HCT116 (cell line): ENCODE measurements at regions not wholly inside any gene's neighbourhood (a gene's known extent, or its start where the extent isn't known, plus 50 kb on each side); places are given as distances from the start of the nearest gene placed in this dataset.

Experiments
- ATAC-seq: fragments of 200-7000 bp; cut with Tn5 transposase; 2 replicates; pipeline ENCODE4 v1.9.1; 2020; ENCODE audit warnings: mild to moderate bottlenecking, moderate library complexity
- BruUV-seq: library from RNA; stranded (reverse); fragments of 400-500 nt; replicated peaks from 2 replicates; lab custom pipeline; 2021; lab: Mats Ljungman, UMichigan
- CTCF ChIA-PET: fragments of 300-600 bp; sonication (Branson Sonifier 250); formaldehyde crosslinking; loops from one replicate; lab custom pipeline; 2021; ENCODE audit warnings: antibody characterized with exemption; lab: Charles Lee
- POLR2A ChIA-PET: fragments of 300-600, 350-600 bp; sonication (Branson Sonifier 250); formaldehyde crosslinking; loops from one replicate; lab custom pipeline; 2021; ENCODE audit warnings: antibody characterized with exemption; lab: Charles Lee
- RAD21 ChIA-PET, 2 experiments: fragments of 300-600 bp; sonication (Branson Sonifier 250); formaldehyde crosslinking; loops; one replicate each; lab custom pipeline; 2023; ENCODE audit warnings: low total read pairs in 2 of 2; ENCODE audit not compliant: uncharacterized antibody in 2 of 2, unreplicated experiment in 2 of 2, low non-redundant PET in 1 of 2; lab: Charles Lee
- DNase-seq: peaks from one replicate; pipeline ENCODE4 v3.0.0-alpha.2; 2010; ENCODE audit warnings: low read depth, low spot score
- H2AFZ ChIP-seq: fragments of 200-600 bp; shearing (Covaris generic), sonication (generic); 2 replicates; pipeline ENCODE4 v1.6.1; 2017; ENCODE audit warnings: low read depth, mixed run types, mixed read lengths, antibody characterized with exemption, low read length; ENCODE audit not compliant: poor library complexity, severe bottlenecking
- H3K27ac ChIP-seq: 2 replicates; pipeline ENCODE4 v1.5.1; 2012; ENCODE audit warnings: low read depth, low read length
- H3K27me3 ChIP-seq: fragments of 200-600 bp; sonication (generic); 2 replicates; pipeline ENCODE4 v1.6.1; 2016; ENCODE audit warnings: mixed run types, low read length, mixed read lengths; ENCODE audit not compliant: insufficient read depth
- H3K36me3 ChIP-seq, 2 experiments: fragments of 200-500 bp in 1 of 2; fragments of 200-600 bp in 1 of 2; sonication (Bioruptor generic) in 1 of 2; sonication (generic) in 1 of 2; 2 replicates each; pipeline versions ENCODE4 v1.5.1 to v1.6.1; 2014 to 2016; ENCODE audit warnings: low read length in 2 of 2, inconsistent platforms in 1 of 2, mixed read lengths in 1 of 2, mixed run types in 1 of 2; ENCODE audit not compliant: insufficient read depth in 2 of 2, control insufficient read depth in 1 of 2
- H3K4me1 ChIP-seq, 2 experiments: fragments of 200-600 bp in 1 of 2; sonication (generic) in 1 of 2; 2 replicates each; pipeline versions ENCODE4 v1.5.1 to v1.6.1; 2012 to 2017; ENCODE audit warnings: low read length in 2 of 2, inconsistent platforms in 1 of 2, mild to moderate bottlenecking in 1 of 2, mixed read lengths in 1 of 2, mixed run types in 1 of 2, moderate library complexity in 1 of 2; ENCODE audit not compliant: insufficient read depth in 2 of 2, control insufficient read depth in 1 of 2
- H3K4me2 ChIP-seq: fragments of 200-600 bp; sonication (generic); 2 replicates; pipeline ENCODE4 v1.6.1; 2017; ENCODE audit warnings: mixed run types, low read length, mixed read lengths
- H3K4me3 ChIP-seq, 2 experiments: fragments of 200-600 bp in 1 of 2; sonication (generic) in 1 of 2; replicated peaks in 1 of 2; 2 replicates each; pipeline ENCODE4 v1.5.1; 2011 to 2016; ENCODE audit warnings: low read length in 2 of 2, control low read depth in 1 of 2, low read depth in 1 of 2, mild to moderate bottlenecking in 1 of 2, mixed read lengths in 1 of 2, mixed run types in 1 of 2
- H3K79me2 ChIP-seq: fragments of 200-600 bp; sonication (generic); 2 replicates; pipeline ENCODE4 v1.6.1; 2017; ENCODE audit warnings: mild to moderate bottlenecking, mixed run types, low read length, moderate library complexity, mixed read lengths; ENCODE audit not compliant: insufficient read depth
- H3K9ac ChIP-seq: fragments of 200-600 bp; sonication (generic); 2 replicates; pipeline ENCODE4 v1.6.1; 2016; ENCODE audit warnings: low read length, mixed read lengths
- H3K9me2 ChIP-seq: fragments of 200-600 bp; sonication (generic), shearing (Covaris generic); 2 replicates; pipeline ENCODE4 v1.6.1; 2017; ENCODE audit warnings: mixed run types, mild to moderate bottlenecking, moderate library complexity; ENCODE audit not compliant: insufficient read depth
- H3K9me3 ChIP-seq, 2 experiments: fragments of 200-500 bp in 1 of 2; fragments of 200-600 bp in 1 of 2; sonication (Bioruptor generic) in 1 of 2; sonication (generic) in 1 of 2; 2 replicates each; pipeline ENCODE4 v1.6.1; 2014 to 2017; ENCODE audit warnings: low read length in 2 of 2, mixed read lengths in 2 of 2, inconsistent platforms in 1 of 2, low read depth in 1 of 2, mild to moderate bottlenecking in 1 of 2, mixed run types in 1 of 2, moderate library complexity in 1 of 2; ENCODE audit not compliant: control insufficient read depth in 1 of 2, insufficient read depth in 1 of 2
- H4K20me1 ChIP-seq: fragments of 200-600 bp; sonication (generic), shearing (Covaris generic); 2 replicates; pipeline ENCODE4 v1.6.1; 2017; ENCODE audit warnings: mixed run types, mild to moderate bottlenecking, moderate library complexity; ENCODE audit not compliant: insufficient read depth
- CEBPB ChIP-seq: IDR thresholded peaks from 2 replicates; pipeline ENCODE4 v1.6.1; 2012; ENCODE audit warnings: low read depth
- FOSL1 ChIP-seq: IDR thresholded peaks from 2 replicates; pipeline ENCODE4 v1.6.1; 2012; ENCODE audit warnings: low read depth
- JUND ChIP-seq: IDR thresholded peaks from 2 replicates; pipeline ENCODE4 v1.6.1; 2012
- POLR2A ChIP-seq: IDR thresholded peaks from 2 replicates; pipeline ENCODE4 v1.7.0; 2011; ENCODE audit warnings: borderline replicate concordance; ENCODE audit not compliant: insufficient read depth, insufficient read length; ENCODE audit errors: extremely low read depth
- RAD21 ChIP-seq: IDR thresholded peaks from 2 replicates; pipeline ENCODE4 v1.6.1; 2012; ENCODE audit warnings: low read depth, mild to moderate bottlenecking
- TCF7L2 ChIP-seq: IDR thresholded peaks from 2 replicates; pipeline ENCODE4 v1.7.0; 2011; ENCODE audit warnings: borderline replicate concordance, inconsistent platforms; ENCODE audit not compliant: insufficient read depth, insufficient read length; ENCODE audit errors: extremely low read depth
- ZFX ChIP-seq: fragments of 450-650 bp; IDR thresholded peaks from 2 replicates; pipeline ENCODE4 v1.6.1; 2017
- intact Hi-C: fragments of 100-400 bp; cut with micrococcal nuclease; formaldehyde crosslinking; loops from 2 replicates; pipeline ENCODE4 v1.10.0; 2022
- TF ChIP-seq, protein P1 (sequence below), 3 experiments: fragments of 200-600 bp in 1 of 3; sonication (generic) in 1 of 3; IDR thresholded peaks in 2 of 3; conservative IDR thresholded peaks in 1 of 3; 2 replicates each; pipeline ENCODE4 v1.5.1; 2012 to 2017; ENCODE audit warnings: low read depth in 2 of 3, low read length in 2 of 3, antibody characterized with exemption in 1 of 3, borderline replicate concordance in 1 of 3, control low read depth in 1 of 3, mild to moderate bottlenecking in 1 of 3, mixed read lengths in 1 of 3, mixed run types in 1 of 3, moderate library complexity in 1 of 3; ENCODE audit not compliant: insufficient read depth in 1 of 3
- TF ChIP-seq, protein P2 (sequence below): IDR thresholded peaks from 2 replicates; pipeline ENCODE4 v1.6.1; 2011; ENCODE audit warnings: mild to moderate bottlenecking, low read length, moderate library complexity; ENCODE audit not compliant: insufficient replicate concordance; ENCODE audit errors: extremely low read depth

GRCh38 chr20:7025635-7026034 lies 258.1 kb downstream of the BMP2 start:
- Histone ChIP-seq H3K4me2 (no peak overlapping the region), H3K27me3 (no peaks in the 10 kb centered on the region), H4K20me1 (no peaks in the 10 kb centered on the region), H3K27ac (no peak overlapping the region), H3K4me3 (no peak overlapping the region), H3K9ac (no peak overlapping the region), H3K4me1 (no peaks in the 10 kb centered on the region), H3K36me3 (no peaks in the 10 kb centered on the region), H3K9me3 (peaks cover 0 to 26% of the 10 kb centered on the region in 2 experiments; a peak in 2 of 4 replicates), H3K79me2 (no peaks in the 10 kb centered on the region), H2AFZ (no peak overlapping the region), H3K9me2 (no peaks in the 10 kb centered on the region)
- RAD21 ChIA-PET: no interaction called here
- intact Hi-C loops: no loop called here
- ATAC-seq (no peak), DNase-seq (no peak)
- POLR2A ChIA-PET: no interaction called here
- CTCF ChIA-PET: no interaction called here
- no TSS peak for BruUV-seq
- TF ChIP-seq TCF7L2 (no peak), CEBPB (no peak), POLR2A (no peak)

GRCh38 chr20:7029019-7029418 lies 261.5 kb downstream of the BMP2 start:
- ChIA-PET POLR2A (no interaction called here), RAD21 (no interaction called here), CTCF (no interaction called here)
- Histone ChIP-seq H3K9me3 (peaks cover 0 to 20% of the 10 kb centered on the region in 2 experiments; a peak in 2 of 4 replicates), H3K4me3 (no peak overlapping the region), H2AFZ (no peak overlapping the region), H3K9me2 (no peaks in the 10 kb centered on the region), H3K27ac (no peak overlapping the region), H3K4me2 (no peak overlapping the region), H3K27me3 (no peaks in the 10 kb centered on the region), H4K20me1 (no peaks in the 10 kb centered on the region), H3K36me3 (no peaks in the 10 kb centered on the region), H3K79me2 (no peaks in the 10 kb centered on the region), H3K9ac (no peak overlapping the region), H3K4me1 (no peaks in the 10 kb centered on the region)
- no peak for TF ChIP-seq ZFX
- TF ChIP-seq RAD21: no peak
- TF ChIP-seq JUND: no peak
- no peak for TF ChIP-seq FOSL1
- TF ChIP-seq, protein P1, sequence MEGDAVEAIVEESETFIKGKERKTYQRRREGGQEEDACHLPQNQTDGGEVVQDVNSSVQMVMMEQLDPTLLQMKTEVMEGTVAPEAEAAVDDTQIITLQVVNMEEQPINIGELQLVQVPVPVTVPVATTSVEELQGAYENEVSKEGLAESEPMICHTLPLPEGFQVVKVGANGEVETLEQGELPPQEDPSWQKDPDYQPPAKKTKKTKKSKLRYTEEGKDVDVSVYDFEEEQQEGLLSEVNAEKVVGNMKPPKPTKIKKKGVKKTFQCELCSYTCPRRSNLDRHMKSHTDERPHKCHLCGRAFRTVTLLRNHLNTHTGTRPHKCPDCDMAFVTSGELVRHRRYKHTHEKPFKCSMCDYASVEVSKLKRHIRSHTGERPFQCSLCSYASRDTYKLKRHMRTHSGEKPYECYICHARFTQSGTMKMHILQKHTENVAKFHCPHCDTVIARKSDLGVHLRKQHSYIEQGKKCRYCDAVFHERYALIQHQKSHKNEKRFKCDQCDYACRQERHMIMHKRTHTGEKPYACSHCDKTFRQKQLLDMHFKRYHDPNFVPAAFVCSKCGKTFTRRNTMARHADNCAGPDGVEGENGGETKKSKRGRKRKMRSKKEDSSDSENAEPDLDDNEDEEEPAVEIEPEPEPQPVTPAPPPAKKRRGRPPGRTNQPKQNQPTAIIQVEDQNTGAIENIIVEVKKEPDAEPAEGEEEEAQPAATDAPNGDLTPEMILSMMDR (IDR thresholded peaks at IDR 0.05 in 2 of 3, conservative IDR thresholded peaks at IDR 0.05 in 1 of 3; ENCODE audit: borderline replicate concordance in 1 of 3, insufficient read depth in 1 of 3, low read depth in 2 of 3, low read length in 2 of 3): no peak
- TF ChIP-seq, protein P2, sequence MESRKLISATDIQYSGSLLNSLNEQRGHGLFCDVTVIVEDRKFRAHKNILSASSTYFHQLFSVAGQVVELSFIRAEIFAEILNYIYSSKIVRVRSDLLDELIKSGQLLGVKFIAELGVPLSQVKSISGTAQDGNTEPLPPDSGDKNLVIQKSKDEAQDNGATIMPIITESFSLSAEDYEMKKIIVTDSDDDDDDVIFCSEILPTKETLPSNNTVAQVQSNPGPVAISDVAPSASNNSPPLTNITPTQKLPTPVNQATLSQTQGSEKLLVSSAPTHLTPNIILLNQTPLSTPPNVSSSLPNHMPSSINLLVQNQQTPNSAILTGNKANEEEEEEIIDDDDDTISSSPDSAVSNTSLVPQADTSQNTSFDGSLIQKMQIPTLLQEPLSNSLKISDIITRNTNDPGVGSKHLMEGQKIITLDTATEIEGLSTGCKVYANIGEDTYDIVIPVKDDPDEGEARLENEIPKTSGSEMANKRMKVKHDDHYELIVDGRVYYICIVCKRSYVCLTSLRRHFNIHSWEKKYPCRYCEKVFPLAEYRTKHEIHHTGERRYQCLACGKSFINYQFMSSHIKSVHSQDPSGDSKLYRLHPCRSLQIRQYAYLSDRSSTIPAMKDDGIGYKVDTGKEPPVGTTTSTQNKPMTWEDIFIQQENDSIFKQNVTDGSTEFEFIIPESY: no peak
- no peak for DNase-seq
- BruUV-seq: no TSS peak
- intact Hi-C loops: no loop called here
- no peak for ATAC-seq
